Cardiac muscle cell (in vitro differentiated cells and primary cell): ENCODE measurements at regions not wholly inside any gene's neighbourhood (a gene's known extent, or its start where the extent isn't known, plus 50 kb on each side); places are given as distances from the start of the nearest gene placed in this dataset.

Experiments used
- DNase-seq, 2 donors: peaks; one replicate each; pipeline versions ENCODE4 v3.0.0 to v3.0.0-alpha.2; 2010 to 2017; ENCODE audit warnings: low read depth in 1 of 2, low spot score in 1 of 2
- H3K27ac ChIP-seq: fragments of 200-600 bp; sonication (generic); 2 replicates; pipeline ENCODE4 v1.5.1; 2016
- H3K27me3 ChIP-seq: fragments of 200-600 bp; sonication (generic); 2 replicates; pipeline ENCODE4 v1.6.0; 2016; ENCODE audit warnings: control low read depth
- H3K36me3 ChIP-seq: fragments of 200-600 bp; sonication (generic); 2 replicates; pipeline ENCODE4 v1.5.1; 2016; ENCODE audit warnings: control low read depth
- H3K4me1 ChIP-seq: fragments of 200-600 bp; sonication (generic); 2 replicates; pipeline ENCODE4 v1.8.1; 2017; ENCODE audit warnings: low read depth, mild to moderate bottlenecking, mixed run types
- H3K4me3 ChIP-seq: fragments of 200-600 bp; sonication (generic); 2 replicates; pipeline ENCODE4 v1.5.1; 2016; ENCODE audit warnings: mild to moderate bottlenecking
- H3K9me3 ChIP-seq: fragments of 200-600 bp; sonication (generic); 2 replicates; pipeline ENCODE4 v1.5.1; 2017; ENCODE audit warnings: low read depth, mild to moderate bottlenecking, control low read depth
- TF ChIP-seq, protein P1 (sequence below): IDR thresholded peaks from 2 replicates; pipeline ENCODE4 v1.5.1; 2012; ENCODE audit warnings: low read depth, mild to moderate bottlenecking, low read length

- H3K9me3 ChIP-seq: no peaks in the 10 kb centered on the region
- DNase-seq: no peak
- TF ChIP-seq, protein P1, sequence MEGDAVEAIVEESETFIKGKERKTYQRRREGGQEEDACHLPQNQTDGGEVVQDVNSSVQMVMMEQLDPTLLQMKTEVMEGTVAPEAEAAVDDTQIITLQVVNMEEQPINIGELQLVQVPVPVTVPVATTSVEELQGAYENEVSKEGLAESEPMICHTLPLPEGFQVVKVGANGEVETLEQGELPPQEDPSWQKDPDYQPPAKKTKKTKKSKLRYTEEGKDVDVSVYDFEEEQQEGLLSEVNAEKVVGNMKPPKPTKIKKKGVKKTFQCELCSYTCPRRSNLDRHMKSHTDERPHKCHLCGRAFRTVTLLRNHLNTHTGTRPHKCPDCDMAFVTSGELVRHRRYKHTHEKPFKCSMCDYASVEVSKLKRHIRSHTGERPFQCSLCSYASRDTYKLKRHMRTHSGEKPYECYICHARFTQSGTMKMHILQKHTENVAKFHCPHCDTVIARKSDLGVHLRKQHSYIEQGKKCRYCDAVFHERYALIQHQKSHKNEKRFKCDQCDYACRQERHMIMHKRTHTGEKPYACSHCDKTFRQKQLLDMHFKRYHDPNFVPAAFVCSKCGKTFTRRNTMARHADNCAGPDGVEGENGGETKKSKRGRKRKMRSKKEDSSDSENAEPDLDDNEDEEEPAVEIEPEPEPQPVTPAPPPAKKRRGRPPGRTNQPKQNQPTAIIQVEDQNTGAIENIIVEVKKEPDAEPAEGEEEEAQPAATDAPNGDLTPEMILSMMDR: no peak
- H3K27ac ChIP-seq: no peak overlapping the region
- no peaks in the 10 kb centered on the region for H3K4me1 ChIP-seq
- no peaks in the 10 kb centered on the region for H3K36me3 ChIP-seq
- H3K27me3 ChIP-seq: no peaks in the 10 kb centered on the region
- no peak overlapping the region for H3K4me3 ChIP-seq
Measured at GRCh38 chr13:78404846-78405360, 198.4 kb downstream of the POU4F1 start.

DNA sequence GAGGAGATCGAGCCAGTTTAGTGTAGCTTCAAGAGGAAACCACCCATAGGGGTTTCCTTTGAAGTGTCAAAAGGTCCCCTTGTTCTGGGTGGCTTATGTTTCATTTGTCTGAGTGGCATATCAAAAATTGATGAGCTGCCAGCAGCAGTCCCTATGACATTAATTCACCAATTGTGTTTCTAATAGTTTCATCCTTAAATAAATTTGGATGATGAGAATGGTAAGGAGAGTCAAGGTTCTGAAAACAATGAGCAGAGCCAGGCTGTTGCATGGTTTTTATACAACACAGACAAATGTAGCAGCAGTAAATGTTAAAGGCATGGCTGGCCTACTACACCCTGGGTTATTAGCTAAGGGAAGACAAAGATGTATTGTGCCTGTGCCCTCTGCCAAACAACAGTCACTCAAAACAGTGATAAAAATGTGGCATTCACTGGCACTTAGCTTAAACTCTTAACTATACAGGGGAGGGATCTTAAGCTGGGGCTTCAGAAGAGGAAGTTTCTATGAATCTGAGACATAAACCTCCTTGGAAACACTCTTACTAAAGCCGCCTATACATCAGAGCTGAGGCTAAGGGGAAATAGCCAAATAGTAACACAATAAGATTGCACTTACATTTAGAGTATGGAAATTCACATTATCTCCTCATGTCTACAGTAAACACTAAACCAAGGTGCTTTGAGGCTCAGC lies 200.5 kb downstream of the POU4F1 start:
- H3K4me1 ChIP-seq: no peaks in the 10 kb centered on the region
- H3K9me3 ChIP-seq: no peaks in the 10 kb centered on the region
- no peaks in the 10 kb centered on the region for H3K36me3 ChIP-seq
- no peaks in the 10 kb centered on the region for H3K27me3 ChIP-seq
- no peak for DNase-seq
- H3K27ac ChIP-seq: no peak overlapping the region
- TF ChIP-seq, protein P1: no peak
- H3K4me3 ChIP-seq: no peak overlapping the region

DNA sequence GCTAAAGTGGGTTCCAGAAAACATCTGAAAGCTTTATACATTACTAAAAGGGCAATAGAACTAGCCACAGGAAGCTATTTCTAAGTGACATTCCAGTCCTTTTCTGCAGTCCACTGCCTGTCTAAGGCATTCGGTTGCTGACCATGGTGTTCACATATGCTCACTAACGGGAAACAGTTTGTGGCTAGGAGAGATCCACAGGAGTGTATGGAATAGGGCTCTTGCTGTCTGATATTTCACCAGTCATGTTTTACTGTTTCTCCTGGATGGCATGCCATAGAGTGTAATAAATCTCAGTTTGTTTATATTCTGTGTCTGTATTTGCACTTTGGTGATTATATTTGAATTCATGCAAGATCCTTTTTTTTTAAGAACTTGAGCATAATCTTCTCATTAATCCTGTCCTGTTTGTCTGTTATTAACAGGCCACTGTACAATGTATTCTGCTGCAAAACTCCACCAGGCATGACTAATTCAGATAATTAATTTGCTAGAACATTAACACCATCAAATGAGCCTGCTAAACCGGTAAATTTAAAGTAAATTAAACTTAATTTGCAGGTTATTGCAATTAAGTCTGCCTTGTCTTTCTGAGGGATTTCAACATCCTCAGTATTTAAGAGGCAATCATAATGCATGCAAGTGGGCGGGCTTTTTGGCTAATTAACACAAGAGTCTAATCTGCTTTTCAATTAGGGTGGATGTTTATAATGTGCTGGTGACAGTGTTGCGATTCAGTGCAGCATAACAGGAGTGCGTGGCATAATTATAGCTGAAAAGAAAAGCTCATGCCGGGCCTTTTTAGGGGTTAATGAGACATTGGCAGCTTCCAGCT lies 201.3 kb downstream of the POU4F1 start:
- Histone ChIP-seq H3K9me3 (no peaks in the 10 kb centered on the region), H3K4me1 (no peaks in the 10 kb centered on the region), H3K27ac (no peak overlapping the region), H3K4me3 (no peak overlapping the region), H3K36me3 (no peaks in the 10 kb centered on the region), H3K27me3 (no peaks in the 10 kb centered on the region)
- peak in 1 of 2 donors; percentile 21 for DNase-seq
- TF ChIP-seq, protein P1: no peak

GRCh38 chr13:78398743-78399410 lies 204.5 kb downstream of the POU4F1 start:
- Histone ChIP-seq H3K4me1 (no peaks in the 10 kb centered on the region), H3K27ac (no peak overlapping the region), H3K4me3 (no peak overlapping the region), H3K27me3 (no peaks in the 10 kb centered on the region), H3K9me3 (no peaks in the 10 kb centered on the region), H3K36me3 (no peaks in the 10 kb centered on the region)
- no peak for DNase-seq
- TF ChIP-seq, protein P1: no peak

DNA sequence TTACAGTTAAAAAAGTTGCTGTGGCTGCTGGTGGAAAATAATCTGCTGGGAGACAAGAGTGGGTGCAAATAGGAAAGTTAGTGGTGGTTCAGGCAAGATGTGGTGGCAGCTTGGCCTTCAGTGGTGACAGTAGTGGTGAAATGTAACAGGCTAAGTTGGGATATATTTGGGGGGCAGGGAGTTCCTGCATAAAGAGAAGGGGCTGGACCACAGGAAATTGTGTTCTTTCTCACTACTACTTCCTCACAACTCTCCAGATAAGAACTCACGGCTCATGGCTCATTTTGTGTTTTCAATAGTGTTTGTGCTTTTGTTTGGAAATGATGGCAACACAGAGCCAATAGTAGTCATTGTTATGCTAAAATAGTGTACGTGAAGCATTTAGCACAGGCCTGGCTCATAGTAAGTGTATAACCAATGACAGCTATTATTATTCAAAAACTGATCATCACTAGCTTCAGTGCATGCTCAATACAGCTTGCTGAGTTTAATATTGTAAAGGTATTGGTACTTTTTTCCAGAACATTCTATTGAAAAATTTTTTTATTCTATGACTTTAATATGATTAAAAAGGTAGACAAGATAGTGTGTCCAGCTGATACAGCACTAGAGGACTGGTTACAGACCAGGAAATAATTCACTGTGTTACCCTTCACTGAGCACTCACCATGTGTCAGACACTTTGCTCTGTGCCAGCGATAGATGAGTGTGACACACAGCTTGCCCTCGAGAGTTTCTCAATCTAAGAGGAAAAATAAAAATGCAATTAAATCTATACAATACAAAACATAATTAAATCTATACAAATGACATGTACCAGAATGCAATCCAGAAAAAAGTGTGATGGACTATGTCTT lies 209.8 kb downstream of the POU4F1 start:
- H3K27me3 ChIP-seq: no peaks in the 10 kb centered on the region
- TF ChIP-seq, protein P1: no peak
- no peak for DNase-seq
- no peak overlapping the region for H3K27ac ChIP-seq
- H3K4me3 ChIP-seq: no peak overlapping the region
- H3K9me3 ChIP-seq: no peaks in the 10 kb centered on the region
- no peaks in the 10 kb centered on the region for H3K4me1 ChIP-seq
- H3K36me3 ChIP-seq: no peaks in the 10 kb centered on the region
